GM12875 (cell line): ENCODE measurements at regions not wholly inside any gene's neighbourhood (a gene's known extent, or its start where the extent isn't known, plus 50 kb on each side); places are given as distances from the start of the nearest gene placed in this dataset.

Source experiments
- H3K4me3 ChIP-seq: one replicate; pipeline ENCODE4 v1.5.1; 2011; ENCODE audit warnings: low read depth, low read length, control low read depth
- CTCF ChIP-seq: IDR thresholded peaks from 2 replicates; pipeline ENCODE4 v1.5.1; 2011; ENCODE audit warnings: low read depth, mild to moderate bottlenecking, control low read depth, inconsistent platforms, low read length, moderate library complexity, borderline replicate concordance; ENCODE audit not compliant: insufficient read depth

GRCh38 chr2:217208867-217209266 lies 349.0 kb upstream of the TNP1 start:
- H3K4me3 ChIP-seq = no peak overlapping the region
- TF ChIP-seq CTCF = no peak

GRCh38 chr2:217207699-217208010 lies 347.8 kb upstream of the TNP1 start:
- no peak overlapping the region for H3K4me3 ChIP-seq

GRCh38 chr2:217206907-217207698 lies 347.2 kb upstream of the TNP1 start:
- H3K4me3 ChIP-seq = no peak overlapping the region
- no peak for TF ChIP-seq CTCF

More at GRCh38 chr2:217207699-217208010, 347.8 kb upstream of the TNP1 start:
- TF ChIP-seq CTCF = no peak

GRCh38 chr2:217206016-217206725 lies 346.3 kb upstream of the TNP1 start:
- no peak overlapping the region for H3K4me3 ChIP-seq
- TF ChIP-seq CTCF = no peak

- TF ChIP-seq CTCF = no peak
Measured at GRCh38 chr2:217204358-217204757, 344.5 kb upstream of the TNP1 start.

GRCh38 chr2:217203086-217203485 lies 343.2 kb upstream of the TNP1 start:
- no peak for TF ChIP-seq CTCF
- H3K4me3 ChIP-seq = no peak overlapping the region

More at GRCh38 chr2:217204358-217204757, 344.5 kb upstream of the TNP1 start:
- no peak overlapping the region for H3K4me3 ChIP-seq

- TF ChIP-seq CTCF = no peak
- H3K4me3 ChIP-seq = no peak overlapping the region
Measured at GRCh38 chr2:217199255-217199630, 339.4 kb upstream of the TNP1 start.
